SK-N-SH (cell line): ENCODE measurements at regions not wholly inside any gene's neighbourhood (a gene's known extent, or its start where the extent isn't known, plus 50 kb on each side); places are given as distances from the start of the nearest gene placed in this dataset.

ENCODE experiments used
- CTCF ChIA-PET: fragments of 300-600, 350-600 bp; formaldehyde crosslinking; extraction: SDS; loops from one replicate; lab custom pipeline; 2021; lab: Yijun Ruan, JAX
- POLR2A ChIA-PET: fragments of 350-600 bp; sonication (Branson Sonifier 250); formaldehyde crosslinking; extraction: SDS; loops from one replicate; lab custom pipeline; 2020; ENCODE audit warnings: antibody characterized with exemption, inconsistent platforms; lab: Yijun Ruan, JAX
- DNase-seq: peaks from one replicate; pipeline ENCODE4 v3.0.0; 2012
- H2AFZ ChIP-seq: fragments of 200-600 bp; sonication (generic); 2 replicates; pipeline ENCODE4 v1.8.1; 2016; ENCODE audit warnings: antibody characterized with exemption, mild to moderate bottlenecking, low read depth
- H3F3A ChIP-seq: fragments of 200-600 bp; sonication (generic); replicated peaks from 2 replicates; pipeline ENCODE3; 2016; ENCODE audit warnings: antibody characterized with exemption, mild to moderate bottlenecking; ENCODE audit not compliant: insufficient read depth
- H3K27ac ChIP-seq, 2 experiments: fragments of 200-500 bp in 1 of 2; fragments of 200-600 bp in 1 of 2; sonication (Bioruptor generic) in 1 of 2; sonication (generic), shearing (Covaris generic) in 1 of 2; 2 replicates each; pipeline versions ENCODE4 v1.5.1 to v1.6.1; 2014 to 2016; ENCODE audit warnings: low read depth in 2 of 2, inconsistent platforms in 1 of 2, low read length in 1 of 2, mild to moderate bottlenecking in 1 of 2, mixed read lengths in 1 of 2
- H3K27me3 ChIP-seq: fragments of 200-600 bp; sonication (generic), shearing (Covaris generic); 2 replicates; pipeline ENCODE4 v1.6.1; 2016; ENCODE audit warnings: mixed run types; ENCODE audit not compliant: insufficient read depth
- H3K36me3 ChIP-seq, 2 experiments: fragments of 200-500 bp in 1 of 2; fragments of 200-600 bp in 1 of 2; sonication (Bioruptor generic) in 1 of 2; sonication (generic) in 1 of 2; replicated peaks in 1 of 2; 2 replicates each; pipeline versions ENCODE3 to v1.5.1; 2014 to 2016; ENCODE audit warnings: low read length in 1 of 2, mild to moderate bottlenecking in 1 of 2; ENCODE audit not compliant: insufficient read depth in 2 of 2, control insufficient read depth in 1 of 2
- H3K4me1 ChIP-seq, 2 experiments: fragments of 200-500 bp in 1 of 2; fragments of 200-600 bp in 1 of 2; sonication (Bioruptor generic) in 1 of 2; sonication (generic), shearing (Covaris generic) in 1 of 2; 2 replicates each; pipeline versions ENCODE4 v1.5.1 to v1.6.1; 2014 to 2016; ENCODE audit warnings: low read depth in 1 of 2, low read length in 1 of 2, mixed run types in 1 of 2; ENCODE audit not compliant: insufficient read depth in 2 of 2, control insufficient read depth in 1 of 2
- H3K4me2 ChIP-seq: fragments of 200-600 bp; sonication (generic), shearing (Covaris generic); 2 replicates; pipeline ENCODE4 v1.6.1; 2017; ENCODE audit warnings: mixed run types
- H3K4me3 ChIP-seq, 2 experiments: fragments of 200-500 bp in 1 of 2; fragments of 200-600 bp in 1 of 2; sonication (Bioruptor generic) in 1 of 2; sonication (generic), shearing (Covaris generic) in 1 of 2; 2 replicates each; pipeline versions ENCODE4 v1.5.1 to v1.8.1; 2014 to 2016; ENCODE audit warnings: low read depth in 2 of 2, inconsistent platforms in 1 of 2, low read length in 1 of 2, mild to moderate bottlenecking in 1 of 2, mixed read lengths in 1 of 2, moderate library complexity in 1 of 2
- H3K79me2 ChIP-seq: fragments of 200-600 bp; sonication (generic); 2 replicates; pipeline ENCODE4 v1.8.1; 2017; ENCODE audit warnings: mild to moderate bottlenecking; ENCODE audit not compliant: insufficient read depth
- H3K9ac ChIP-seq: fragments of 200-600 bp; sonication (generic); 2 replicates; pipeline ENCODE4 v1.6.1; 2017; ENCODE audit warnings: mixed run types
- H3K9me2 ChIP-seq: fragments of 200-600 bp; sonication (generic); 2 replicates; pipeline ENCODE4 v1.6.1; 2017; ENCODE audit warnings: mixed run types
- H3K9me3 ChIP-seq: fragments of 200-600 bp; sonication (generic); 2 replicates; pipeline ENCODE4 v1.6.1; 2017; ENCODE audit warnings: mixed run types, mild to moderate bottlenecking, moderate library complexity
- H4K20me1 ChIP-seq: fragments of 200-600 bp; sonication (generic); 2 replicates; pipeline ENCODE4 v1.6.1; 2017; ENCODE audit warnings: mild to moderate bottlenecking, mixed run types; ENCODE audit not compliant: insufficient read depth
- CHD2 ChIP-seq: fragments of 150-350 bp; IDR thresholded peaks from 2 replicates; pipeline ENCODE4 v1.6.1; 2018; ENCODE audit warnings: low read length; ENCODE audit not compliant: partially characterized antibody
- EP300 ChIP-seq, 2 experiments: IDR thresholded peaks; 2 replicates each; pipeline versions ENCODE4 v1.4.0 to v1.6.1; 2012; ENCODE audit warnings: borderline replicate concordance in 1 of 2, low read depth in 1 of 2, low read length in 1 of 2
- EZH2phosphoT487 ChIP-seq: fragments of 200-600 bp; sonication (generic); IDR thresholded peaks from 2 replicates; pipeline ENCODE4 v1.6.1; 2017; ENCODE audit warnings: low read depth, mixed run types, mild to moderate bottlenecking, antibody characterized with exemption, moderate library complexity, borderline replicate concordance
- FOSL2 ChIP-seq: IDR thresholded peaks from 2 replicates; pipeline ENCODE4 v1.4.0; 2012; ENCODE audit warnings: low read depth, mild to moderate bottlenecking, moderate library complexity, borderline replicate concordance
- FOXJ3 ChIP-seq: sonication (generic); formaldehyde crosslinking; IDR thresholded peaks from 2 replicates; pipeline ENCODE4 v1.5.1; 2020; ENCODE audit warnings: mild to moderate bottlenecking, missing genetic modification reagents
- FOXM1 ChIP-seq: IDR thresholded peaks from 2 replicates; pipeline ENCODE4 v1.4.0; 2012; ENCODE audit warnings: low read depth, mild to moderate bottlenecking
- GABPA ChIP-seq: IDR thresholded peaks from 2 replicates; pipeline ENCODE4 v1.4.0; 2012; ENCODE audit warnings: low read depth, mild to moderate bottlenecking
- GATA2 ChIP-seq: sonication (generic); formaldehyde crosslinking; IDR thresholded peaks from 2 replicates; pipeline ENCODE4 v1.5.0; 2020; ENCODE audit warnings: mild to moderate bottlenecking, missing genetic modification reagents
- MXI1 ChIP-seq: IDR thresholded peaks from 2 replicates; pipeline ENCODE4 v1.6.1; 2012; ENCODE audit warnings: mild to moderate bottlenecking, low read depth, low read length, improper control_type of control experiment
- POLR2AphosphoS5 ChIP-seq: IDR thresholded peaks from 2 replicates; pipeline ENCODE4 v1.6.1; 2012; ENCODE audit warnings: low read depth, low read length
- RAD21 ChIP-seq: IDR thresholded peaks from 2 replicates; pipeline ENCODE4 v1.6.1; 2012; ENCODE audit warnings: mild to moderate bottlenecking, low read length
- RCOR1 ChIP-seq: fragments of 150-350 bp; IDR thresholded peaks from 2 replicates; pipeline ENCODE4 v1.6.1; 2017; ENCODE audit warnings: antibody characterized with exemption, low read length
- RXRA ChIP-seq: IDR thresholded peaks from 2 replicates; pipeline ENCODE4 v1.4.0; 2012; ENCODE audit warnings: low read depth, mild to moderate bottlenecking, borderline replicate concordance
- SIN3A ChIP-seq: IDR thresholded peaks from 2 replicates; pipeline ENCODE4 v1.6.1; 2012; ENCODE audit warnings: low read depth, mild to moderate bottlenecking, low read length, moderate library complexity, borderline replicate concordance
- SMC3 ChIP-seq: IDR thresholded peaks from 2 replicates; pipeline ENCODE4 v1.6.1; 2012; ENCODE audit warnings: low read depth, low read length, improper control_type of control experiment
- TCF12 ChIP-seq: IDR thresholded peaks from 2 replicates; pipeline ENCODE4 v1.4.0; 2012
- TEAD4 ChIP-seq: IDR thresholded peaks from 2 replicates; pipeline ENCODE4 v1.4.0; 2012; ENCODE audit warnings: mild to moderate bottlenecking, borderline replicate concordance; ENCODE audit not compliant: insufficient read depth
- WGBS: methylation state at CpG from one replicate; pipeline ENCODE4 v1.1.6; 2017; ENCODE audit warnings: low lambda C conversion rate; 5-methylcytosine and 5-hydroxymethylcytosine counted together
- TF ChIP-seq, protein P1 (sequence below): IDR thresholded peaks from 2 replicates; pipeline ENCODE4 v1.6.1; 2012; ENCODE audit warnings: mild to moderate bottlenecking, low read depth, low read length, moderate library complexity
- TF ChIP-seq, protein P2 (sequence below): IDR thresholded peaks from 2 replicates; pipeline ENCODE4 v1.4.0; 2012; ENCODE audit warnings: low read depth
- TF ChIP-seq, protein P3 (sequence below): IDR thresholded peaks from 2 replicates; pipeline ENCODE4 v1.4.0; 2012; ENCODE audit warnings: low read depth, borderline replicate concordance
- TF ChIP-seq, protein P4 (sequence below): fragments of 150-350 bp; IDR thresholded peaks from 2 replicates; pipeline ENCODE4 v1.6.1; 2017; ENCODE audit warnings: antibody characterized with exemption, low read length, low read depth, borderline replicate concordance
- TF ChIP-seq, protein P5 (sequence below): fragments of 150-350 bp; IDR thresholded peaks from 2 replicates; pipeline ENCODE4 v1.6.1; 2016; ENCODE audit warnings: mild to moderate bottlenecking, low read depth, low read length
- TF ChIP-seq, protein P6 (sequence below): IDR thresholded peaks from 2 replicates; pipeline ENCODE4; 2012

DNA sequence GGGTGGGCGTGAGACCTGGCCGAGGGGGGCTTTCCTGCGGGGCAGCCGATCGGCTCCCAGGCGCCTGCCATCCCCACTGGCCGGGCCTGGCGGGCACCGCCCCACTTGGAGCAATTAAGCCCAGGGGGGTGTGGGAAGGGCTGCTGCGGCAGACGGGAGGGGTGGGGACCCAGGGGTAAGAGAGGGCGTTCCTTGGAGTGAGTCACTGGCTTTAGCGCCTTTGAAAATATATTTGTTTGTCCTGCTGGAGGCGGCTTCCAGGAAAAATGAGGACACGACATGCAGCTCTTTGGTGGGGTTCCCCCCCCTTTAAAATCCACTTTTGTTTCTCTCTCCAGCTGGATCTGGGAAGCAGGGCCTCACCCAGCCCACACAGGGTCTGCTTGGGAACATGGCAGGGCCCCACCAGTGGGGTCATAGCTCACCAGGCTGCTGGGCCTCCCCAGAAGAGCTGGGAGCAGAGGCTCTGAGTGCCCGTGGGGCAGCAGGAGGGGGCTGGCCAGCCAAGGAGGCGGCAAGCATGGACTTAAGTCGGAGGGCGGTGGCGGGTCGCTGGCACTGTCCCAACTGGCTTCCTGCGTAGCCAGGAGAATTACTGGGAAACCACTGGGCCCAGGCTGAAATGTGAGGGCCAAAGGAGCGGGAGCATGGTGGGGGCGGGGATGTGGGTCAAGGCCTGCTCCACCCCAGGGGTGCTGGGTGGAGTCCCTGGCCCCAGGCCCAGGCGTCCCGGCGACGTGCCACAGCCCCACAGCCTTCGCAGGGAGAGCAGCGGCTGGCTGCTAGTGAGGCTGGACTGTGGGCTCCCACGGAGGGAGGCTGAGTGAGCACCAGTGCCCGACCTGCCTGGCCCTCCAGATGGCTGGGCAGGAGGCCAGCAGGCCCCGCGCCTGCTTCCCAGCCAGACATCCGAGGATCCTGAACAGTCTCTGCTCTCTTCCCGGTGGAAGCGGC lies 128.0 kb downstream of the RFLNA start:
- H3F3A ChIP-seq = peaks cover 17% of the 10 kb centered on the region
- H3K79me2 ChIP-seq = peaks cover 54% of the 10 kb centered on the region; the same call in 1 of the 2 replicates
- H3K4me3 ChIP-seq = peak overlapping the region; percentile 18 to 45; a peak in 3 of 4 replicates
- POLR2A ChIA-PET = interaction anchor here (1.1 kb wide), 1 partner anchor 30 kb away, joined by 3 read pairs; no protein-coding TSS in a partner anchor
- peak overlapping the region; percentile 88 for H3K9ac ChIP-seq
- peaks cover 17 to 69% of the 10 kb centered on the region in 2 experiments for H3K4me1 ChIP-seq
- peak; percentile 97 for DNase-seq
- H3K4me2 ChIP-seq = peak overlapping the region; percentile 88
- WGBS = 6% methylated on average over 17 of the region's 37 CpGs
- H3K27ac ChIP-seq = peak overlapping the region; percentile 99
- H2AFZ ChIP-seq = no peak overlapping the region
- CTCF ChIA-PET = interaction anchor here (0.6 to 5.9 kb wide), 7 partner anchors 25 to 390 kb away, joined by 3 to 36 read pairs (median 4); no protein-coding TSS in a partner anchor
- no peaks in the 10 kb centered on the region for H3K27me3 ChIP-seq
- H3K36me3 ChIP-seq = peaks cover 22 to 58% of the 10 kb centered on the region in 2 experiments
- no peaks in the 10 kb centered on the region for H3K9me3 ChIP-seq
- H4K20me1 ChIP-seq = no peaks in the 10 kb centered on the region; the same call in 1 of the 2 replicates
- H3K9me2 ChIP-seq = no peaks in the 10 kb centered on the region
- TF ChIP-seq FOXJ3 (CRISPR knock-in tag) = peak; percentile 55; the same call in 1 of the 2 replicates
- TF ChIP-seq, protein P1, sequence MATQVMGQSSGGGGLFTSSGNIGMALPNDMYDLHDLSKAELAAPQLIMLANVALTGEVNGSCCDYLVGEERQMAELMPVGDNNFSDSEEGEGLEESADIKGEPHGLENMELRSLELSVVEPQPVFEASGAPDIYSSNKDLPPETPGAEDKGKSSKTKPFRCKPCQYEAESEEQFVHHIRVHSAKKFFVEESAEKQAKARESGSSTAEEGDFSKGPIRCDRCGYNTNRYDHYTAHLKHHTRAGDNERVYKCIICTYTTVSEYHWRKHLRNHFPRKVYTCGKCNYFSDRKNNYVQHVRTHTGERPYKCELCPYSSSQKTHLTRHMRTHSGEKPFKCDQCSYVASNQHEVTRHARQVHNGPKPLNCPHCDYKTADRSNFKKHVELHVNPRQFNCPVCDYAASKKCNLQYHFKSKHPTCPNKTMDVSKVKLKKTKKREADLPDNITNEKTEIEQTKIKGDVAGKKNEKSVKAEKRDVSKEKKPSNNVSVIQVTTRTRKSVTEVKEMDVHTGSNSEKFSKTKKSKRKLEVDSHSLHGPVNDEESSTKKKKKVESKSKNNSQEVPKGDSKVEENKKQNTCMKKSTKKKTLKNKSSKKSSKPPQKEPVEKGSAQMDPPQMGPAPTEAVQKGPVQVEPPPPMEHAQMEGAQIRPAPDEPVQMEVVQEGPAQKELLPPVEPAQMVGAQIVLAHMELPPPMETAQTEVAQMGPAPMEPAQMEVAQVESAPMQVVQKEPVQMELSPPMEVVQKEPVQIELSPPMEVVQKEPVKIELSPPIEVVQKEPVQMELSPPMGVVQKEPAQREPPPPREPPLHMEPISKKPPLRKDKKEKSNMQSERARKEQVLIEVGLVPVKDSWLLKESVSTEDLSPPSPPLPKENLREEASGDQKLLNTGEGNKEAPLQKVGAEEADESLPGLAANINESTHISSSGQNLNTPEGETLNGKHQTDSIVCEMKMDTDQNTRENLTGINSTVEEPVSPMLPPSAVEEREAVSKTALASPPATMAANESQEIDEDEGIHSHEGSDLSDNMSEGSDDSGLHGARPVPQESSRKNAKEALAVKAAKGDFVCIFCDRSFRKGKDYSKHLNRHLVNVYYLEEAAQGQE = peak; percentile 62; the same call in 1 of the 2 replicates
- TF ChIP-seq, protein P2, sequence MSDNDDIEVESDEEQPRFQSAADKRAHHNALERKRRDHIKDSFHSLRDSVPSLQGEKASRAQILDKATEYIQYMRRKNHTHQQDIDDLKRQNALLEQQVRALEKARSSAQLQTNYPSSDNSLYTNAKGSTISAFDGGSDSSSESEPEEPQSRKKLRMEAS = peak; percentile 31; the same call in 1 of the 2 replicates
- TF ChIP-seq, protein P3, sequence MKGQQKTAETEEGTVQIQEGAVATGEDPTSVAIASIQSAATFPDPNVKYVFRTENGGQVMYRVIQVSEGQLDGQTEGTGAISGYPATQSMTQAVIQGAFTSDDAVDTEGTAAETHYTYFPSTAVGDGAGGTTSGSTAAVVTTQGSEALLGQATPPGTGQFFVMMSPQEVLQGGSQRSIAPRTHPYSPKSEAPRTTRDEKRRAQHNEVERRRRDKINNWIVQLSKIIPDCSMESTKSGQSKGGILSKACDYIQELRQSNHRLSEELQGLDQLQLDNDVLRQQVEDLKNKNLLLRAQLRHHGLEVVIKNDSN = no peak
- TF ChIP-seq, protein P4, sequence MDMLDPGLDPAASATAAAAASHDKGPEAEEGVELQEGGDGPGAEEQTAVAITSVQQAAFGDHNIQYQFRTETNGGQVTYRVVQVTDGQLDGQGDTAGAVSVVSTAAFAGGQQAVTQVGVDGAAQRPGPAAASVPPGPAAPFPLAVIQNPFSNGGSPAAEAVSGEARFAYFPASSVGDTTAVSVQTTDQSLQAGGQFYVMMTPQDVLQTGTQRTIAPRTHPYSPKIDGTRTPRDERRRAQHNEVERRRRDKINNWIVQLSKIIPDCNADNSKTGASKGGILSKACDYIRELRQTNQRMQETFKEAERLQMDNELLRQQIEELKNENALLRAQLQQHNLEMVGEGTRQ = no peak
- TF ChIP-seq POLR2AphosphoS5 = peak; percentile 65; the same call in 1 of the 2 replicates
- 0 out of 2 replicates have a peak, but pooled peaks have one; percentile 58 for TF ChIP-seq SIN3A
- TF ChIP-seq, protein P5, sequence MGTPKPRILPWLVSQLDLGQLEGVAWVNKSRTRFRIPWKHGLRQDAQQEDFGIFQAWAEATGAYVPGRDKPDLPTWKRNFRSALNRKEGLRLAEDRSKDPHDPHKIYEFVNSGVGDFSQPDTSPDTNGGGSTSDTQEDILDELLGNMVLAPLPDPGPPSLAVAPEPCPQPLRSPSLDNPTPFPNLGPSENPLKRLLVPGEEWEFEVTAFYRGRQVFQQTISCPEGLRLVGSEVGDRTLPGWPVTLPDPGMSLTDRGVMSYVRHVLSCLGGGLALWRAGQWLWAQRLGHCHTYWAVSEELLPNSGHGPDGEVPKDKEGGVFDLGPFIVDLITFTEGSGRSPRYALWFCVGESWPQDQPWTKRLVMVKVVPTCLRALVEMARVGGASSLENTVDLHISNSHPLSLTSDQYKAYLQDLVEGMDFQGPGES = no peak
- no peak; the same call in 1 of the 2 replicates for TF ChIP-seq FOXM1
- TF ChIP-seq, protein P6, sequence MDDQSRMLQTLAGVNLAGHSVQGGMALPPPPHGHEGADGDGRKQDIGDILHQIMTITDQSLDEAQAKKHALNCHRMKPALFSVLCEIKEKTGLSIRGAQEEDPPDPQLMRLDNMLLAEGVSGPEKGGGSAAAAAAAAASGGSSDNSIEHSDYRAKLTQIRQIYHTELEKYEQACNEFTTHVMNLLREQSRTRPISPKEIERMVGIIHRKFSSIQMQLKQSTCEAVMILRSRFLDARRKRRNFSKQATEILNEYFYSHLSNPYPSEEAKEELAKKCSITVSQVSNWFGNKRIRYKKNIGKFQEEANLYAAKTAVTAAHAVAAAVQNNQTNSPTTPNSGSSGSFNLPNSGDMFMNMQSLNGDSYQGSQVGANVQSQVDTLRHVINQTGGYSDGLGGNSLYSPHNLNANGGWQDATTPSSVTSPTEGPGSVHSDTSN = peak; percentile 43; the same call in 1 of the 2 replicates
- peak; percentile 89 for TF ChIP-seq TCF12
- peak; percentile 12; the same call in 1 of the 2 replicates for TF ChIP-seq TEAD4
- peak; percentile 17 to 68; a peak in 3 of 4 replicates for TF ChIP-seq EP300 (IDR thresholded peaks at IDR 0.05; ENCODE audit: borderline replicate concordance in 1 of 2, low read depth in 1 of 2, low read length in 1 of 2)
- TF ChIP-seq MXI1 = peak; percentile 71; the same call in 1 of the 2 replicates
- TF ChIP-seq EZH2phosphoT487 = no peak
- peak; percentile 48; the same call in 1 of the 2 replicates for TF ChIP-seq RXRA
- no peak for TF ChIP-seq SMC3
- peak; percentile 68 for TF ChIP-seq CHD2
- TF ChIP-seq GABPA = no peak
- peak; percentile 77 for TF ChIP-seq RCOR1
- peak; percentile 49; the same call in 1 of the 2 replicates for TF ChIP-seq FOSL2
- peak; percentile 47 for TF ChIP-seq RAD21
- TF ChIP-seq GATA2 (CRISPR knock-in tag) = no peak
